Body of pancreas (tissue), 4 donors: ENCODE measurements at regions not wholly inside any gene's neighbourhood (a gene's known extent, or its start where the extent isn't known, plus 50 kb on each side); places are given as distances from the start of the nearest gene placed in this dataset.

Experiments used
- ATAC-seq: fragments of 150-250 bp; one replicate; pipeline ENCODE4 v1.9.1; 2016
- DNase-seq, 4 donors: peaks; one replicate each; pipeline ENCODE4 v3.0.0-alpha.2; 2019
- H3K27ac ChIP-seq, 4 donors: fragments of 200-600 bp; sonication (generic); 1 replicate in 3 of 4; 2 replicates in 1 of 4; pipeline versions ENCODE4 v1.5.1 to v1.6.1; 2016 to 2019; ENCODE audit warnings: mild to moderate bottlenecking in 1 of 4, mixed read lengths in 1 of 4, moderate library complexity in 1 of 4
- H3K27me3 ChIP-seq, 2 donors: fragments of 200-600 bp; sonication (generic); one replicate each; pipeline ENCODE4 v1.6.0; 2016; ENCODE audit warnings: mild to moderate bottlenecking in 1 of 2
- H3K36me3 ChIP-seq, 2 donors: fragments of 200-600 bp; sonication (generic); replicated peaks in 1 of 2; 2 replicates each; pipeline ENCODE4 v1.5.1; 2016; ENCODE audit warnings: low read depth in 2 of 2; ENCODE audit not compliant: insufficient read depth in 1 of 2
- H3K4me1 ChIP-seq: fragments of 200-600 bp; sonication (generic); one replicate; pipeline ENCODE4 v1.6.0; 2016
- H3K4me3 ChIP-seq, 2 donors: fragments of 200-600 bp; sonication (generic); 1 replicate in 1 of 2; 2 replicates in 1 of 2; pipeline ENCODE4 v1.5.1; 2016 to 2019
- H3K9me3 ChIP-seq, 3 donors: fragments of 200-600 bp; sonication (generic); 1 replicate in 2 of 3; 2 replicates in 1 of 3; pipeline ENCODE4 v1.5.1; 2016
- POLR2A ChIP-seq, 3 donors: fragments of 450-650 bp; IDR thresholded peaks; one replicate each; pipeline ENCODE4 v1.6.1; 2016; ENCODE audit warnings: antibody characterized with exemption in 3 of 3, mild to moderate bottlenecking in 2 of 3
- WGBS, 2 donors: methylation state at CpG; one replicate each; pipeline ENCODE4 v1.1.5; 2017; 5-methylcytosine and 5-hydroxymethylcytosine counted together
- intact Hi-C: fragments of 100-400 bp; cut with DNase I; formaldehyde crosslinking; loops from one replicate; pipeline ENCODE4 v1.15.1; 2023
- TF ChIP-seq, protein P1 (sequence below), 7 experiments: fragments of 450-650 bp in 4 of 7; fragments of 200-600 bp in 3 of 7; sonication (generic) in 3 of 7; IDR thresholded peaks; one replicate each; pipeline ENCODE4 v1.5.1; 2016 to 2019; ENCODE audit warnings: antibody characterized with exemption in 7 of 7

DNA sequence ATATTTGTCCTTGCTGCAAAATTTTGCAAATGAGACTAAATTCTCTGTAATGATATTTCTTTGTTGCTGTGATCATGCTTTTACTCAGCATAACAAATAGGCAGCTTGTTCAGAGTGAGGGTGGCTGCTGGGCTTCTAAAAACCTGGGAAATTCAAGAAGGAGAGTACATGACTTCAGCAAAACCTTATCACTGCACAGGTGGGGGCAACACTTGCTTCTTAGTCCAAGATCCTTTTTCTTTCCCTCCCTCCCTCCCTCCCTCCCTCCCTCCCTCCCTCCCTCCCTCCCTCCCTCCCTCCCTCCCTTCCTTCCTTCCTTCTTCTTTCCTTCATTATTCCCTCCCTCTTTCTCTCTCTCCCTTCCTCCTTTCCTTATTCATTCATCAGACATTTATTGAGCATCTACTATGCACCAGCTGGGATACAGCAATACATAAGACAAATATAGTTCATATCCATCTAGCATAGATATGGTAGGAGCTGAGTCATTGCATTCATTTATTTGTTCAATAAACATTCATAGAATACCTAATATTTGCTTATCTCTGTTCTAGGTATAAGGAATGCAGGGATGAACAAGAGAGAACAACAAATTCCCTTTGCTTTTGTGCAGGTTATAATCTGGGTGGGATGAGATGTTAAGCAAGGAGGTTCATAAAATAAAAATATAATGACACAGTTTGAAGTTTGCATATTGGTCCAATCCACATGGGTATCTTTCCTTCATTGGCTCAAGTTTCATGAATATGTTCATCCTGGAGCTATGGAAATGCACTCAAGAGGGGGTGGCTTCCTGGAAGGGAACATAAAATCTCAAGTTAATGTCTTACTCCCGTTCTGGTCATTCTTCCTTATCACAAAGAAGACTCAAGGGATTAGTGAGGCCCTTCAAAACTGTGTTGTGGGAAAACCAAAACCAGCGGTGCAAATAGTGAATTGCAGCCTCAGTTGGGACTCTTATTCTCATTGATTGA lies 210.7 kb downstream of the PDCD6IP start:
- WGBS, 2 donors, result 27 to 43% methylated on average over 2 of the region's 2 CpGs
- intact Hi-C loops, result no loop called here
- no peak for TF ChIP-seq POLR2A (IDR thresholded peaks at IDR 0.05)
- TF ChIP-seq, protein P1, sequence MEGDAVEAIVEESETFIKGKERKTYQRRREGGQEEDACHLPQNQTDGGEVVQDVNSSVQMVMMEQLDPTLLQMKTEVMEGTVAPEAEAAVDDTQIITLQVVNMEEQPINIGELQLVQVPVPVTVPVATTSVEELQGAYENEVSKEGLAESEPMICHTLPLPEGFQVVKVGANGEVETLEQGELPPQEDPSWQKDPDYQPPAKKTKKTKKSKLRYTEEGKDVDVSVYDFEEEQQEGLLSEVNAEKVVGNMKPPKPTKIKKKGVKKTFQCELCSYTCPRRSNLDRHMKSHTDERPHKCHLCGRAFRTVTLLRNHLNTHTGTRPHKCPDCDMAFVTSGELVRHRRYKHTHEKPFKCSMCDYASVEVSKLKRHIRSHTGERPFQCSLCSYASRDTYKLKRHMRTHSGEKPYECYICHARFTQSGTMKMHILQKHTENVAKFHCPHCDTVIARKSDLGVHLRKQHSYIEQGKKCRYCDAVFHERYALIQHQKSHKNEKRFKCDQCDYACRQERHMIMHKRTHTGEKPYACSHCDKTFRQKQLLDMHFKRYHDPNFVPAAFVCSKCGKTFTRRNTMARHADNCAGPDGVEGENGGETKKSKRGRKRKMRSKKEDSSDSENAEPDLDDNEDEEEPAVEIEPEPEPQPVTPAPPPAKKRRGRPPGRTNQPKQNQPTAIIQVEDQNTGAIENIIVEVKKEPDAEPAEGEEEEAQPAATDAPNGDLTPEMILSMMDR (IDR thresholded peaks at IDR 0.05), result no peak

DNA sequence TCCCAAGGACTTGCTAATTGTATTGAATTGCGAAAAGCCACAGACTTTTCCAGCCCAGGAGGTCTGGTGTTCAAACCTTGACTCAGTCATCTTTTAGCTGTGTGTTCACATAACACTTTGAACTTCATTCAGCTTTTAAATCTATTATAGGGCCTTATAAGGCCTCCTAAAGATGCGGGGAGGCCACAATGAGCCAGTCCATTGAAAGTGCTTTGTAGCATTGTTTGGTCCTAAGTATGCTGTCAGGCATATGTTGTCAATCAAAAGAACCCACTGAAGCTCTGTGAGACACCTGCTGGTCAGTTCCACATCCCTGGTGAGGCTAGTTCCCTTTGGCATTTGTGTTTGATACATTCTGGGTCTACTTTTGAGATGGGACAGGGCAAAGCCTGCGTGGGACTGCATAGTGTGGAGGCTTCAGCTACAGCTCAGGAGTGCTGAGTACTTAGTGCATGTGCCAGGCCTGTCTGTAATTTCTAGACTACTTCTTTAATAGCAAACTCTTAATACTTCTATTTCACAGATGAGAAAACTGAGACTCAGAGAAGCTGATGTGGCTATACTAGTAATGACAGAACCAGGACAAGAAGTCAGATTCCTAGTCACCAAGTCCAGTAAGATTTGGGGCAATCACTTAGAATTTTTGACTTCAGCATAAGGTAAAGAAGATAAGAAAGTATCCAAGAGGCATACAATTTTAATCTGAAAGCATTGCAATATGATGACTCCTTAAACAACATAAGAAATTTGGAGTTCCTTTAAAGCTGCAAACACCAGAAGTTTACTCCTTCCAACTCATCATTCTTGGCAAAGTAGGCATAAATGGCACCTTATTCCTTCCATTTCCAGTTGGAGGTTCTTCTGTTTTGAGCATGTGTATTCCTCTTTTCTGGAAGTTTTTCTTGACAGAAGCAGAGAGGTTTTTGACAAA lies 213.0 kb downstream of the PDCD6IP start:
- WGBS, 2 donors, result 80 to 83% methylated on average over 3 of the region's 3 CpGs
- ATAC-seq (no peak), DNase-seq (no peak)
- H3K27ac ChIP-seq, result no peak overlapping the region
- no peak overlapping the region for H3K4me3 ChIP-seq
- no peaks in the 10 kb centered on the region for H3K4me1 ChIP-seq
- intact Hi-C loops, result no loop called here
- H3K36me3 ChIP-seq, result no peaks in the 10 kb centered on the region
- no peak for TF ChIP-seq POLR2A (IDR thresholded peaks at IDR 0.05)
- TF ChIP-seq, protein P1 (IDR thresholded peaks at IDR 0.05), result no peak
- H3K27me3 ChIP-seq, result no peaks in the 10 kb centered on the region
- H3K9me3 ChIP-seq, result no peaks in the 10 kb centered on the region

More for the DNA sequence above, 210.7 kb downstream of the PDCD6IP start:
- H3K27me3 ChIP-seq, result no peaks in the 10 kb centered on the region
- DNase-seq (no peak), ATAC-seq (no peak)
- no peak overlapping the region for H3K27ac ChIP-seq
- no peaks in the 10 kb centered on the region for H3K36me3 ChIP-seq
- no peak overlapping the region for H3K4me3 ChIP-seq
- H3K4me1 ChIP-seq, result no peaks in the 10 kb centered on the region
- H3K9me3 ChIP-seq, result no peaks in the 10 kb centered on the region

DNA sequence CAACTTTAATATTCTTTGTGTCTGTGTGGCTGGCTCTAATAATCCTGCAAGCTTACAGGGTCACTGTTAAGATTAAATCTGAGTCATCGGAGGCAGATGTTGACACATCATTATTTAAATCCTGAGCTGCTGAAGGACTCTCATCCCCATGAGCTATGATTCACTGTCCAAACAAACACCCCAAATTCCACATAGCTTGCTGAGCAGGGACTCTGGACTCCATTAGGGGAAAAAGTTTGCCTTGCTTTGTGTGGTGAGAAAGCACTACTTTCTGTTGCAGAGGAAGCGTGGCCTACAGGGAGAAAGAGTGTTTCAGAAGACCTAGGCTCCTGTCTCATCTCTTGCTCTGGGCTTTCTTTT lies 213.7 kb downstream of the PDCD6IP start:
- 35 to 41% methylated on average over 2 of the region's 2 CpGs for WGBS, 2 donors
- no peak for TF ChIP-seq POLR2A (IDR thresholded peaks at IDR 0.05)
- TF ChIP-seq, protein P1 (IDR thresholded peaks at IDR 0.05), result no peak
- peak; percentile 33 for ATAC-seq

DNA sequence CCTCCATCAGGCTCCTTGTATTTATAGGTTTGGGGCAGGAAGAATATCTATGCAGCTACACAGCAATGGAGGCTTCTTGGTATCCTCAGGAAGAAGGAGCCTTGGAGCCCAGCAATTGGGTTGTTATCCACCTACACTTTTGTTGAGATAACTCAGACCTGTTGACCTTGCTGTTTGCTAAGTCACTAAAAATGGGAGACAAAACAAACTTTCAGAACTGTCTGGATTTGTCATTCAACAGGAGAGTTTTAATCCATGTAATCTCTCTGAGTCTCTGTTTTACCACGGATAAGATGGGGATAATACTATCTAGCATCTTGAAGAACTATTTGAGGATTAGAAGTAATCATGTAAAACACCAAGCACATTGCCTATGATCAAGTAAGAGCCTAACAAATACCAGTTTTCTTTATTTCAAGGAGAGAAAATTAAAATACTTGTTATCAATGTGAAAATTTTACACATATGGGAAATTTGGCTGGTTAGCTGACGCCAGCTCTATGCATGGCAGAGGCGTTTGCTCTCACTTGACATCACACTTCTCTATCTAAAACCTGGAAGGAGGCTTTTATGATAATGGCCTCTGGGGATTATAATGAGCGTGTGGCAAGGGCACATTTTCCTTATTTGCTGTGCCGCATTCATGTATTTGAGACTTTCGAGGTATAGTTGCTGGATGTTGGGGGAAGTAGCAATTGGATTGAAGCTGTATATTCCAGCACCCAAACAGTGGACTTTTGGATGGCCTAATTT lies 215.6 kb downstream of the PDCD6IP start:
- 64 to 67% methylated on average over 6 of the region's 6 CpGs for WGBS, 2 donors
- TF ChIP-seq, protein P1 (IDR thresholded peaks at IDR 0.05), result no peak
- no peak for TF ChIP-seq POLR2A (IDR thresholded peaks at IDR 0.05)
- Histone ChIP-seq H3K36me3 (no peaks in the 10 kb centered on the region), H3K27me3 (no peaks in the 10 kb centered on the region), H3K27ac (no peak overlapping the region), H3K4me3 (no peak overlapping the region), H3K9me3 (no peaks in the 10 kb centered on the region), H3K4me1 (no peaks in the 10 kb centered on the region)
- ATAC-seq (no peak), DNase-seq (no peak)
- intact Hi-C loops, result no loop called here

More for the DNA sequence above, 213.7 kb downstream of the PDCD6IP start:
- no peak overlapping the region for H3K27ac ChIP-seq
- intact Hi-C loops, result no loop called here
- DNase-seq, result peak in 1 of 4 donors; percentile 26
- H3K27me3 ChIP-seq, result no peaks in the 10 kb centered on the region
- no peaks in the 10 kb centered on the region for H3K9me3 ChIP-seq
- H3K36me3 ChIP-seq, result no peaks in the 10 kb centered on the region
- H3K4me1 ChIP-seq, result no peaks in the 10 kb centered on the region
- no peak overlapping the region for H3K4me3 ChIP-seq
